ENCODE measurements at regions not wholly inside any gene's neighbourhood (a gene's known extent, or its start where the extent isn't known, plus 50 kb on each side); places are given as distances from the start of the nearest gene placed in this dataset.

DNA sequence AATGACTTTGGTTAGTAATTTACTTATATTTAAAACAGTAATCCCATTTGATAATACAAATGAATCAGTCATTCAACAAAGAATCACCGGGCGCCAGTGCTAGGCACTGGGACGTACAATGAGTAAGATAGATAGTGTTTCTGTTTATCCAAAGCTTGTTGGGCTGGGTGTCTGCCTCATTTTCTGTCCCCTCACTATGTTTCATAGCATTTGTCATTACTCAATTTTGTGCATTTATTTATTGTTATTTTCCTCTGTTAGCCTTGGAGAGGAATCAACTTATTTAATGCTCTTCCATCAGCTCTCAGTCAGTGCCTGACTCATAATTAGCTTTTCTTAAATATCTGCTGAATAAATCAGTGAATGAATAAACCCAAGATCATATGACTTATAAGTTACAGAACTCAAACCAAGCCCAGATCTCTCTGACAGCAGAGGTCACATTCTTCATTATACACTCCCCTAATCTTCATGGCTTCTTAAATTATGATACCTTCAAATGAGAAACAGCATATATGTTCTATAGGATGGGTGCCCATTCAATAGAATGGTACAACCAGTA lies 86.2 kb downstream of the TSPAN8 start:
- peak; percentile 6 for DNase-seq

GRCh38 chr12:71070416-71071128 lies 87.2 kb downstream of the TSPAN8 start:
- peak; percentile 14 for DNase-seq

- no peak for DNase-seq
Measured at GRCh38 chr12:71069311-71069710, 88.5 kb downstream of the TSPAN8 start.

DNA sequence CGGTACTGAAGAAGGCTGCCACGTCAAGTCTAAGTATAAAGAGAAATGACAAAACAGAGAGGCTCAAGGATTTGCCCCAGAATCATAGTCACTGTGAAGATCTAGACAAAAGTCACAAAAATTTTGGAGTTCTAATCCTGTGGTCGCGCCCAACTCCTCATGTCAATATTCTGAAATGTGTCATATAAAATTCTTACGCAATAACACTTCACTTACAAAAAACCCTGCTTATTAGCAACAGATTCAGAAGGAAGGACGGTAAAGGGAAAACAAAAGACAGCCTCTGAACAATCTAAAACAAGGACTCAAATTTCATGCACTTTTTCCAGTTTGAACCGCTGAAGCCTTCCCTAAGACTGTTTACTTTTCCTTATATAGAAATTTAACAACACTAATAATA lies 94.7 kb downstream of the TSPAN8 start:
- DNase-seq: no peak

DNA sequence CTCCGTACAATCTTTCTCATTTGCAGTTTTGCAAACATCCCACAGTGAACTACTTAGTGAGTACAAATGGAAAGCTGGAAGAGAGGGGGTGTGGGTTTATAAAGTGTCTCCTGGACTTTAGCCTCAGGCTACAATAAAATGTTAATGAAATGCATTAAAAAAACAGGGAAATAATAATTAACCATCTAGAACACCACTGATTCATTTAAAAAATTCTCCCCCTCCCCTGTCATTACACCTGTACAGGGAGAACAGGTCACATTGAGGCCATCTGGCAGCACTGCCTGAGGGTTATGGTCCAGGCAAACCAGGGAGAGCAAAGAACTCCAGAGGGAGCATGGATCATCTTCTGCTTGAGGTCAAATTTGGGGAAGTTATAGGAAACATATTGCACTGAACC lies 96.3 kb downstream of the TSPAN8 start:
- DNase-seq: no peak

DNA sequence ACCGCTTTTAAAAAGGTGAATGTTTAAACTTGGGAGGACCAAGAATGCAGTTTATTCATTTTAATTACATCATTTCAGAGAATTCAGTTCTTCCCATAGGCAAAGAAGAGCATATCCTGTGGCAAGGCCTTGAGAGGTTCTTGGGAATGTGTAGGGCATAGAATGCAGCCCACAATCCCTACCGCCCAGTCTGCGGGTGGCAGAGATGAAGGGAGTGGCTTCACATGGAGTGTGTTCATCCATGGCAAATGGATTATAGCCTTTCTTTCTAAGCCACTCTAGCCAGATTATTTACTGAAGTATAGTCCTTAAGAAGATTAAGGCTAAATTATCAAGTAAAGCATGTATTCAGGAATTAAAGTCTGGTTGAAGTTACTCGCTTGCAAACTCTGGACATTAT lies 97.4 kb downstream of the TSPAN8 start:
- DNase-seq: no peak

DNA sequence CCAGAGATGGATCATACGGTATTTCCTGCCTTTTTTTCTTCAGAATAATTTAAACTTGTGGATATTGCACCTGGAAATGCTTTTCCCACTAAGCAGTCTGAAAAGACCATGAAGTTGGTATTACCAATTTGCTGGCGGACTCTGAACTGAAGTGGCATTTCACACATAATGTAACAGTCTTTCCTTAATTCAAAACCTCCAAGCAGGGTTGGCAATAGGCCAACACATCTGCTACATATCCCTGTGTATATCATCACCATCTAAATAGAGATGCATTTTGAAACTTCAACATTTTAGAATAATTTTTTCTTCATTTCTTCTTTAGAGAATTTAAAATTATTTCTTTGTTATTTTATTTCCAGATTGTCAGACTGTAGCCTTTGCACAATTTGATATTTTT lies 100.5 kb downstream of the TSPAN8 start:
- peak; percentile 47 for DNase-seq

- DNase-seq: no peak
Measured at GRCh38 chr12:71054551-71054950, 103.2 kb downstream of the TSPAN8 start.

DNA sequence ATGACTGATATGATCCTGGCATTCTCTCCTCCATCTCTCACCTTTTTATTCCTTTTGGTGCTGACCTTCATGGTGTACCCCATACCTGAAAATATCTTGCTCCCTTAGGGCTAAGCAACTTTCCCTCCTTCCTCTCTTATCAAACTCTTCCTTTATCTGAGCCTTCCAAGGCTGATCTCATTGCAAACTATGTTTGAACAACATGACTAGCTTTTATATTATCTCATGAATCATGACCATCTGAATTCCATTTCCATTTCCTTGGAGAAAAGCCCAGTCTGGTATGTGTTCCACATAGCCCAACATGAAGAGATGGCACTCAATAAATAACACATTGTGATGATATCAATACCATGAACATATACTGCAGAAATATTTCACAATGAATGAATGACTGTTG lies 111.6 kb downstream of the TSPAN8 start:
- peak; percentile 94 for DNase-seq

GRCh38 chr12:71045781-71046180 lies 112.0 kb downstream of the TSPAN8 start:
- peak; percentile 78 for DNase-seq

DNA sequence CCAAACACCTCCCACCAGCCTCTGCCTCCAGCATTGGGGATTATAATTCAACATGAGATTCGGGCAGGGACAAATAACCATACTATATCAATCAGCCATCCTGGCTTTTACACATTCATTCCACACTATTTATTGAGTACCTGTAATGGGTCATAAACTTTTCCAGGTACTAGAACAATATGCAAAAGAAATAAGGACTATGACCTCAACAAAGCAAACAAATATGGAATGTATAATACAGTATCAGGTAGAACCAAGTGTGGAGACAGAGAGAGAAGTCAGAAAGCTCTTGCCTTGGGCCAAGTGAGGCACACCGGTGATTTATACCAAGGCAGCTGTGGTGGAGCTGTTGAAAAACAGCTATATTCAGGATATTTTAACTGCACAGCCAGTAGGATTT lies 116.3 kb downstream of the TSPAN8 start:
- no peak for DNase-seq

DNA sequence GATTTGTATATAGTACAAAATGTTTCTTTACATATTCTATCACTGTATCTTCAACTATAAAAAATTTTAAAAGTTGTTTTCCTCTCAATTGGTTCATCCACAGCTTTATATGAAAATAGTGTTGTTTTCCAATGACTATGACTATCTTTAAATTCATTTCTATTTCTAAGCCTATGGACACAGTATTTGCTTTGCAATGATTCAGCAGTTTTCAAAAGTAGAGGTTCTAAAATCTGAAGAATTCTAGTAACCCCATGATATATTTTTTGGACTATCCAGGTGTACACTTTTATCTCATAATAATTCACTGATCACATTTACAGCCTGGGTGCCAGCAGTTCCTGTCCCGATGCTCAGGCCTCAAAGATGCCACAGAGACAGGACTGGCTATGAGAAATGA lies 118.4 kb upstream of the PTPRR start:
- DNase-seq: no peak

DNA sequence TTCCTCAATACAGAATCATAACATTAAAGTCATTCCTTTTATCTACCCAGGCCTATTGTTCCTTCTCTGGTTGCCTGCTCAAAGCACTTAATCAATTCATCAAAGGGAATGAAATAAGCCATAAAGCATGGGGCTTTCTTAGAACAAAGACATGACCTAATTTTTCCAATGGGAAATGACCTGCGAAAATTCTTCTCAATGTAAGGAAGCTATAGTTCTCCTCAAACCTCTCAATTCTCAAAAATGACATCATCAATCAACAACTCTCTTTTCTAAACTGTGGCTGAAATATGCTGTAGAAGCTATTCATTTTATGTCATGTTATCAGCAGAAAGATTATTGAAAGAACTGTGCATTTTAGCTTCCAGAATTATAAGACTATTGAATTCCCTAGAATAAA lies 116.0 kb upstream of the PTPRR start:
- peak; percentile 62 for DNase-seq

DNA sequence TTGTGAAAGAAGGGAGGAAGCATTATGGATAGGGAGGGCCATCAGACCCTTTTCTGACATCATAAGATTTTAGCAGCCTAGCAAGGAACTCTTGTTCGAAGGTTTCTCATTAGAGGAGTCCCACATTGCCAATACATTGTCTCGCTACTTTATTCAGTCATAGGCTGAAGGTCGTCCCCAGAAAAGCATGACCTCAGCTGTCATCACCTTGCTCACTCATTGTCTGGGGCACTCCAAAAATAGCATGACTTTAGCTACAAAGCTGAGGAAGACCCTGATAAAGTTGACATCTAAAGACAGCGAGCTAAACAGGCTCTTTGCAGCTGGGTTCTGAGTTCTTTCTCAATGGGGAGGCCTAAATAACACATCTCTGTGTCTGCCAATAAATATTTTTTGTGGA lies 112.4 kb upstream of the PTPRR start:
- no peak for DNase-seq

DNA sequence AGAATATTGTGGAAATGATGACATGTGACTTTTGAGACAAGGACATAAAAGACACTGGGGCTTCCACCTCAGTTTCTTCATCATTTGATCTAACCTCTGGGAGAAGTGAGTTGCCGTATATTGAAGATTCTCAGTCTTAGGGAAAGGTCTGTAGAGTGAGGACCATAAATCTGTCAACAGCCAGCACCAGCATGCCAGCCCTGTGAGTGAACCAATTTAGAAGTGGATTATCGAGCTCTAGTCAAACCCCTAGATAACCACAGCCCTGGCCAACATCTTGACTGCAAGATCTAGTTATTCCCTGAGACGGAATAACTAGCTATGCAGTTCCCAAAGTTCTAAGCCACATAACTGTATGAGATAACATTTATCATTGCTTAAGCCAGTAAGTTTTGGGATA lies 108.8 kb upstream of the PTPRR start:
- DNase-seq: no peak

DNA sequence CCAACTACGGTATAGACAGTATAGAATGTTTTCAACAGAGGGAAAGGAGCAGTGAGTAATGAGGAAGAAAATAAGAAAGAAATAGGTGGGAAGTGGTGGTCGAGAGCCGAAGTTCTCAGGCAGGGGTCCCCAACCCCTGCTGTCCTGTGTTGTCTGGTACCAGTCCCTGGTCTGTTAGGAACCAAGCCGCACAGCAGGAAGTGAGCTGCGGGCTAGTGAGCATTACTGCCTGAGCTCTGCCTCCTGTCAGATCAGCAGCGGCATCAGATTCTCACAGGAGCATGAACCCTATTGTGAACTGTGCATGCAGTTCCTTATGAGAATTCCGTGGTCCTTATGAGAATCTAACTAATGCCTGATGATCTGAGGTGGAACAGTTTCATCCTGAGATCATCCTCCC lies 107.3 kb upstream of the PTPRR start:
- no peak for DNase-seq

GRCh38 chr12:71024827-71025226 lies 104.3 kb upstream of the PTPRR start:
- no peak for DNase-seq

DNA sequence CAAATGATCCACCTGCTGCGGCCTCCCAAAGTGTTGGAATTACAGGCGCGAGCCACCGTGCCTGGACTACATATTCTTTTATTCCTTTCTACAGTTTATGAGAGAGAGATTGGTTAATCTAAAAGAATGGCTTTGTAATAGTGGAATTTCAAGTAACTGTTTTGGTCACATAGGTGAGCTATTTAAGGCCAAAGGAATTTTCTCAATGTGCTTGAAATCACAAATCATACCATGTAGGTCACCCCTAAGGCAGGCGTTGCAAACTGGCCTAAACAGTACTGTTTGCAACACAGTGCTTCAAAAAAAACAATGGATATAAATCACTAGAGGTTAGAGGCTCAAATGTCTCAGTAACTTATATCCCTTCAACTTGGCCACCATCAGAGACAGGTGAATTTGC lies 103.7 kb upstream of the PTPRR start:
- DNase-seq: no peak

GRCh38 chr12:71021491-71021890 lies 101.0 kb upstream of the PTPRR start:
- DNase-seq: no peak

DNA sequence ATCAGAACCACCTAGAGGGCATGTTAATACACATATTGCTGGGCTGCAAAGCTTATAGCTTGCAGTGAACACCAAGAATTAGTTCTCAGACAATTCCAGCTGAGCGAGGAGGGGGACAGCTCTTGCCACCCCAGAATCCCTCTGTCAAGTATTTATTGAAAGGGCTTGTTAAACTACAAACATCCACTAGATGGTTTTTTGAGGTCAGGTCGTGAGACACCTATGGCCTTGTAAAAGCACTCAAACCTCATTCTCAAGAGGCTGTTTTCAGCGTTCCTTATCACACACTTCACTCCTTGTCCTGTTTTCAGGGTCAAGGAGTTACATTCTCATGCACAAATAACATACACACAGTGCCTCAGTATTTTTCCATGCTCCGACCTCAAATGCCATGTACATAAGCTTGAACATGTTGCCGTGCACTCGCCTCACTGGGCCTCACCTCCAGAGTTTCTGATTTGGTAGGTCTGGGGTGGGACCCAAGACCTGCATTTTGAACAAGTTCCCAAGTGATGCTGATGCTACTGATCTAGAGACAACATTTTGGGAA lies 98.8 kb upstream of the PTPRR start:
- DNase-seq: no peak

DNA sequence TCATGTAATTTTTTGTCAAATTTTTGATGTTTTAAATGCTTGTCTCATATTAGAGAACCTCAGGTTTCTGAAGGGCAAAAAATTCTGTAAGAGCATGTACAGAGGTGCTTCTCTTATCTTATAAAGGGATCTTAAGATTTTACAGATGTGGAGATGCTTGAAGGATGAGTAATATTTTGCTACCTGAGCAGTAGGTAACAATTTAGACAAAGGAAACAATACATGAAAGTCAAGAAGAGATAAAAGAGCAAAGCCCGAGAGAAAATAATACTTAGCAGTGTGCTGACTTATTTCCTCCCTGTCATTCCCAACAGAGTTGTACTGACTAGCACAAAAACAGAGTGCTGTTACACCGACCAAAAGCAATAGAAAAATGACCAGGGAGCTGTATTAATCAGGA lies 98.1 kb upstream of the PTPRR start:
- no peak for DNase-seq

DNA sequence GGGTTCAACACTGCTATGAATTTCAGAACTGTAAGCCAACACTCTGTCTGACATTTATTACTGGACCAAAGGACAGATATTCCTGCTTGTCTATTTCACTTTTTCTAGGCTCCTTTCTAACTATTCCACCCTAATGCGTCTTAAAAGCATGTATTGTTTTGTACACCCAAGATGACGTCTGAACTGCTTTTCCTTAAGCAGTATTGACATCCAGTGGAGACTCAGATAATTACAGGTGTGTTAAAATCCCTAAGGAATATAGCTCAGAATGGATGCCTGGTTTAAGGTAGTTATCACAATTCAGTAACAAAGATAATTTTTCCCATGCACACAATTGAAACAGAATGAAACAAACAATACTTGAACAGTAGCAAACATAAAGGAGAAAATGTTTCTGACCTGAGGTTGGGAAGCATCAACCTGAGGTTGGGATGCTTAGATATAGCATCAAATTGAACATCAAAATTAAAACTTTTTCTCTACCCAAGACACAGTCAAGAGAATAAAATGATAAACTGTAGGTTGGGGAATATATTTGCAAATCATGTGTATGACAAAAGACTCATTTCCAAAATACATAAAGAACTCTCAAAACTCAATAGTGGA lies 93.7 kb upstream of the PTPRR start:
- peak; percentile 68 for DNase-seq

DNA sequence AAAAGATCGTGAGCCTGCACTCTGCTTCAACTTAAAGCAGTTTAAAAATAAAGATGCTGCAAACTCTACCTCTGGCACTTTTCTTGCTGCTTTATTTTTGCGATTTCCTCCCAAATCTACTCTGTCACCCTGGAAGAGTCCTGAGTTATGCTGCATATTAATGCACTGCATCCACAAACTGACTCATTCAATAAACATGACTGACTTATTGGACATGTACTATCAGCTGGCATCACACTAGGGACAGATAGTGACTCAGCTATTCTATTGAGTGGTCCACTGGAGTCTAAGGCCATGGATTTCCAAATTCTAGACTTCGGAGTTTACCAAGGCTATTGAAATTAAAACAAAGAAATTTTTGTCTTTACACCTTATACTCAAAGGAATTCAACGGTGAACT lies 90.7 kb upstream of the PTPRR start:
- peak; percentile 60 for DNase-seq

DNA sequence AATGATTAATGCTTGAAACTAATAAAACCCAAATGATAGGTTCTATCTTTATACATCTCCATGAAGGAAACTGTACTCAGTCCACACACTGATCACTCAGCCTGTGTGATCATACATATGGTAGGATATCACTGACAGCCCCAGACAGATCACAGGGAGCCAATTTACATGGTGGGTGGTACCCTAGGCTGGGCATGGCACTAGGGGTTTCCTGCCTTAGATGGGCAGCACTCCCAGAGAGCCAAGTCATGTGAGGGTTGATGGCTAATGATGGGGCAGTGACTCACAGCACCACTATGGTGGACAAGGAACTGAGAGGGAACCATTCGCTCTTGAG lies 89.6 kb upstream of the PTPRR start:
- no peak for DNase-seq
